ENCODE measurements at regions not wholly inside any gene's neighbourhood (a gene's known extent, or its start where the extent isn't known, plus 50 kb on each side); places are given as distances from the start of the nearest gene placed in this dataset.
"Not testable (repeated sequence)": the region's sequence is repeated elsewhere in the genome, so short reads cannot be mapped to it uniquely, and the experiment has no call there.

- not testable (repeated sequence) for TF ChIP-seq CTCF, POLR2A (IDR thresholded peaks at IDR 0.05)
Observed at GRCh38 chr10:53025765-53026164, 253.2 kb upstream of the MBL2 start.
